ENCODE measurements at regions not wholly inside any gene's neighbourhood (a gene's known extent, or its start where the extent isn't known, plus 50 kb on each side); places are given as distances from the start of the nearest gene placed in this dataset.

- no peaks in the 10 kb centered on the region for H3K4me1 ChIP-seq (ENCODE audit: control insufficient read depth in 2 of 3, insufficient read depth in 2 of 3, low read depth in 1 of 3, low read length in 3 of 3)
- H3K9ac ChIP-seq (ENCODE audit: low read length in 3 of 3), result no peak overlapping the region
- no peak for TF ChIP-seq CTCF (IDR thresholded peaks at IDR 0.05; ENCODE audit: borderline replicate concordance, extremely low read depth, insufficient read depth)
- H3K36me3 ChIP-seq (ENCODE audit: control insufficient read depth in 2 of 3, insufficient read depth in 3 of 3, low read length in 3 of 3), result no peaks in the 10 kb centered on the region
- H3K9me3 ChIP-seq (ENCODE audit: control insufficient read depth in 2 of 3, insufficient read depth in 1 of 3, low read length in 3 of 3), result peaks cover 0 to 6% (median 0%) of the 10 kb centered on the region in 3 donors
- no peak overlapping the region for H3K27ac ChIP-seq (ENCODE audit: low read depth in 2 of 2, low read length in 2 of 2)
- no peaks in the 10 kb centered on the region for H3K27me3 ChIP-seq (ENCODE audit: control insufficient read depth, insufficient read depth, low read length)
- FAIRE-seq (no peak), DNase-seq (no peak)
- intact Hi-C loops (cut with DNase I), result no loop called here
- H3K4me3 ChIP-seq (ENCODE audit: low read length in 3 of 3), result no peak overlapping the region
Measured at GRCh38 chr2:147177071-147177857, 667.6 kb upstream of the ACVR2A start.

- Histone ChIP-seq H3K9ac (ENCODE audit: low read length in 3 of 3) (no peak overlapping the region), H3K27ac (ENCODE audit: low read depth in 2 of 2, low read length in 2 of 2) (no peak overlapping the region), H3K4me3 (ENCODE audit: low read length in 3 of 3) (no peak overlapping the region), H3K9me3 (ENCODE audit: control insufficient read depth in 2 of 3, insufficient read depth in 1 of 3, low read length in 3 of 3) (peaks cover 0 to 6% (median 0%) of the 10 kb centered on the region in 3 donors), H3K36me3 (ENCODE audit: control insufficient read depth in 2 of 3, insufficient read depth in 3 of 3, low read length in 3 of 3) (no peaks in the 10 kb centered on the region), H3K27me3 (ENCODE audit: control insufficient read depth, insufficient read depth, low read length) (no peaks in the 10 kb centered on the region), H3K4me1 (ENCODE audit: control insufficient read depth in 2 of 3, insufficient read depth in 2 of 3, low read depth in 1 of 3, low read length in 3 of 3) (no peaks in the 10 kb centered on the region)
- no peak for TF ChIP-seq CTCF (IDR thresholded peaks at IDR 0.05; ENCODE audit: borderline replicate concordance, extremely low read depth, insufficient read depth)
- DNase-seq (no peak), FAIRE-seq (no peak)
- intact Hi-C loops (cut with DNase I), result no loop called here
Measured at GRCh38 chr2:147174824-147175254, 670.0 kb upstream of the ACVR2A start.

GRCh38 chr2:147173798-147174197 lies 671.0 kb upstream of the ACVR2A start:
- Histone ChIP-seq H3K9ac (ENCODE audit: low read length in 3 of 3) (no peak overlapping the region), H3K9me3 (ENCODE audit: control insufficient read depth in 2 of 3, insufficient read depth in 1 of 3, low read length in 3 of 3) (peaks cover 0 to 6% (median 0%) of the 10 kb centered on the region in 3 donors), H3K27ac (ENCODE audit: low read depth in 2 of 2, low read length in 2 of 2) (no peak overlapping the region), H3K4me1 (ENCODE audit: control insufficient read depth in 2 of 3, insufficient read depth in 2 of 3, low read depth in 1 of 3, low read length in 3 of 3) (no peaks in the 10 kb centered on the region), H3K27me3 (ENCODE audit: control insufficient read depth, insufficient read depth, low read length) (no peaks in the 10 kb centered on the region), H3K36me3 (ENCODE audit: control insufficient read depth in 2 of 3, insufficient read depth in 3 of 3, low read length in 3 of 3) (no peaks in the 10 kb centered on the region), H3K4me3 (ENCODE audit: low read length in 3 of 3) (no peak overlapping the region)
- DNase-seq (no peak), FAIRE-seq (no peak)
- no peak for TF ChIP-seq CTCF (IDR thresholded peaks at IDR 0.05; ENCODE audit: borderline replicate concordance, extremely low read depth, insufficient read depth)
- intact Hi-C loops (cut with DNase I), result no loop called here

All from kidney (tissue), 13 donors.